NCI-H345 treated with DMSO at 0.1 percent for 48 hours (cell line): ENCODE measurements at regions not wholly inside any gene's neighbourhood (a gene's known extent, or its start where the extent isn't known, plus 50 kb on each side); places are given as distances from the start of the nearest gene placed in this dataset.
"Not testable (repeated sequence)": the region's sequence is repeated elsewhere in the genome, so short reads cannot be mapped to it uniquely, and the experiment has no call there.

Source experiments
- DNase-seq: peaks from one replicate; lab custom pipeline; 2025; ENCODE audit not compliant: unreplicated experiment; lab: John Stamatoyannopoulos, UW

GRCh38 chr11:13166036-13166435 is 111.6 kb upstream of the BMAL1 start:
- no peak for DNase-seq

- DNase-seq: no peak
Observed at GRCh38 chr11:13168271-13168670, 109.3 kb upstream of the BMAL1 start.

DNA sequence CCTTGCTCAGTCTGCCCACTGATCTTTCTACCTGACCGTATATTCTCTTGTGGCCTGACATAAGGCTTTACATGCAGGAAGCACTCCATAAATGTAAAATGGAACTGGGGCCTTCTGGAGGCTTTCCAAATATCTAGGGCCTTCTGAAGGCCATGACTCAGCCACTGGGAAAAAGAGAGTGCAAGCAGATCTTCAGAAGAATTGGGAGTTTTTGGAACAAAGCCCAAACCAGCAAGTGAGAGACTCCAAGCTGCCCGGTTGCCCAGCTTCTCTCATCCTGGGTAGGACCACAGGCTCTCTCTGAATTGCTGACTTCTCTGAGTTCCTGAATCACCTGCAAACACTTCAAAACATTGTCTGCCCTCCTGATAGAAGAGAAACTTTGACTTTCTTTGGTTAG is 107.9 kb upstream of the BMAL1 start:
- DNase-seq: no peak

- DNase-seq: no peak
Observed at GRCh38 chr11:13174090-13174489, 103.5 kb upstream of the BMAL1 start.

DNA sequence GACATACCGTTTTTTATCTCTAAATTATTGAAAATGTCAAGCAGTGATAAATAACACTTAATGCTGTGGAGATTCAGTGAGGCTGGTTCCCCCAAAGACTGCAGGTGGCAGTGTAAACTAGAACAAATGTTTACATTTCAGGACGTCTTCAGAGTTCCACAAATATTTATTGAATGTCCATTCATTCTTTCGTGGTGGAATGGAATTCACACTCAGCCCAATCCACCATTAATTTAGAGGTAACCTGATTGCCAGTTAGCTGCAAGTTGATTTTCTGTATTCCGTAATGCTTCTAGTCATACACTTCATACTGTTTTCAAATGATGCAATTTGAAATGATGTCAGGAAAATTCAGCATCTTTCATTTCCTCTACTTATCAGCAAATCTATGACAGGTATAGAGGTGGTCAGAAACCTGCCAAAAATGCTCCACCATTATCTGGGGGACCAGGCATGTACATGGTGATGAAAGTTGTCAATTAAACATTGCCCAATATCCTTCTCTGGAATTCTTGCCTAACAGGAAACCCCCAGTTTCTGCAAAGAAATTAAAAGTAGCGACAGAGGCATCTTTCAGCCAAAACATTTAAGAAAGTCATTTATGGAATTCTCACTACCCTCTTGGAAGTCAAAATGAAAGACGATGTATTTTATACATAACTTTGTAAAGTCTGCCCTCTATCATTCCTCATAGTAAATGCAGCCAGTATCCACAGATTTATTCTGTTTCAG is 94.3 kb upstream of the BMAL1 start:
- peak; percentile 16 for DNase-seq

- no peak for DNase-seq
Observed at GRCh38 chr11:13183826-13184196, 93.8 kb upstream of the BMAL1 start.

GRCh38 chr11:13184295-13184794 is 93.2 kb upstream of the BMAL1 start:
- no peak for DNase-seq

DNA sequence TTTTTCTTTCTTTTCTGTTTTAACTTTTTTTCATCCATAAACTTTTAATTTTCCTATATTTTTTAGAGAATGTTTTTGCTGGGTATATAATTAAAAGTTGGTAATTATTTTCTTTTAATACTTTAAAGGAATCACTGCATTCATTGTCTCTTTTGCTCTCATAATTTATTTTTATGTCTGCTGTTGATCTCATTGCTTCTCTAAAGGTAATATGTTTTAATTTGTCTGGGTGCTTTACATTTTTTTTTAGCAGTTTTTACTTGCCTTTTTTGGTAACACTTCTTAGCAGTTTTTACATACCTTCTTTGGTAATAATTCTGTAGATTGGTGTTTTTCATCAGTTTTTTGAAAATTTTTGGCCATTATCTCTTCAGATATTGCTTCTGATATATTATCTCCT is 89.4 kb upstream of the BMAL1 start:
- no peak for DNase-seq

- DNase-seq: no peak
Observed at GRCh38 chr11:13189561-13190426, 87.8 kb upstream of the BMAL1 start.

GRCh38 chr11:13193613-13194012 is 84.0 kb upstream of the BMAL1 start:
- no peak for DNase-seq

DNA sequence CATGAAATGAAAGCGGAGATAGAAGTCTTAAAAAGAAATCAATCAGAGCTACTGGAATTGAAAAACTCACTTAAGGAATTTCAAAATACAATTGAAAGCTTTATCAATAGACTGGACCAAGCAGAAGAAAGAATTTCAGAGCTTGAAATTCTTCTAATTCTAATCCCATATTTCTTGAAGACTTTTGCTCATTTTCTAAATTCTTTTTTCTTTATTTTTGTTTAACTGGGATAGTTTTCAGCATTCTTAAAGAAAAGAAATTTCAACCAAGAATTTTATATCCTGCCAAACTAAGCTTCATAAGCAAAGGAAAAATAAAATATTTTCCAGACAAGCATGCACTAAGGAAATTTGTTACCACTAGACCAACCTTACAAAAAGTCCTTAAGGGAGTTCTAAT is 80.2 kb upstream of the BMAL1 start:
- DNase-seq: not testable (repeated sequence)

DNA sequence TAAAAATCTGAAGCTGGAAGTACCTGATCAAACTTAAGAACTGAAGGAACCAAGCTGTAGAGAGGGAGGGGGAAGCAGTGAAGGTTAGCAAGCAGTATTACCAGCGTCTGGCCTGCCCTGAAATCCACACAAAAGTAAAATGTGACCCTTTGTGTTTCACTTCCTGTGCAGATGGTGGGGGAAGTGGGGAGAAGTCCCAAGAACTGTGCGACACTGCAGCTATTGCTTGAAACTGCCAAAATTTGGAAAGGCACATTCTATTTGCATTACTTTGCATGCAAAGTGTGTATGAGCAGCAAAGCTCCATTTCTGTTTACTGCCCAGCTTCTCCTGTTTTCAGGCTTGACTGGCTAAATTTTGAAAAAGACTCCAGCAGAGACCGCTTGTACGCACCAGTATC is 72.1 kb upstream of the BMAL1 start:
- no peak for DNase-seq

DNA sequence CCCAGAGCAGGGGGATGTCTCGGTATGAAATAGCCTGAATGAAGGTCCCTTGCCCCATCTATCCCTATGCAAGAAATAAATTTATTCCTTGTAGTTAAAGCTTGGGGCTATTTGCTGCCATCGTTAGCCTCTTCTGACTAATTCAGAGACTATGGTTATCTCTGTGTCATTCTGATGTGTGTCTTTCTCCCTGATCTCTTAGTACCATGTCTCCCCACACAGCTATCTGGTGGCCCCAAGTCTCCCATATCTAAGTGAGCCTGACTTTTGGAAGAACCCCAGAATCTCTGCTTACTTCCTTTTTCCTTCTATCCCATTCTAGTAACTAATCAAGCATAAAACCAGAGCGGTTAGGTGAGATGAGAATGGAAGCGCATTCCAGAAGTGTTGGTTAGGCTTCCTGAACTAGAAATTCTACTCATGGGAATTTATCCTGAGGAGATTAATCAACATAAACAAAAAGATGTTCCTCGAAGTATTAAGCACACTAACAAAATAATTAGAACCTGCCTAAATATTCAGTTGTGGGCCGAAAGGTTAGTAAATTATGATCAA is 71.4 kb upstream of the BMAL1 start:
- no peak for DNase-seq

DNA sequence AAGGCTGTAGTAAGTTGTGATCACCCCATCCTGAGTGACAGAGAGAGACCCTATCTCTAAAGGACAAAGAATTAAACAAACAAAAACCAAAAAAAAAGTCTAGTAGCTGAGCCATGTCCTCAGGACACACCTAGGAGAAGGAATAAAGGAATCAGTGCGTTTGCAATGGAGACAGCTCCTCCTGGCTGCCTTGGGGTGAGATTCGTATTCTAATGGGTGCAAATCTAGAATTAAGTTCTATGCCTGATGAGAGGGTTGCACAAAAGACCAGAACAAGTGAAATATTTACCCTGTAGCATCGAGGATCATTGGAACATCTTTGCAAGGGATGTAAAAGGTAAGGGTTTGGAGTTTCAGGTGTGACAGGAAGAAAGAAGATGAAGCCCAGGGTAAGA is 70.3 kb upstream of the BMAL1 start:
- no peak for DNase-seq

- DNase-seq: no peak
Observed at GRCh38 chr11:13207665-13208594, 69.7 kb upstream of the BMAL1 start.

DNA sequence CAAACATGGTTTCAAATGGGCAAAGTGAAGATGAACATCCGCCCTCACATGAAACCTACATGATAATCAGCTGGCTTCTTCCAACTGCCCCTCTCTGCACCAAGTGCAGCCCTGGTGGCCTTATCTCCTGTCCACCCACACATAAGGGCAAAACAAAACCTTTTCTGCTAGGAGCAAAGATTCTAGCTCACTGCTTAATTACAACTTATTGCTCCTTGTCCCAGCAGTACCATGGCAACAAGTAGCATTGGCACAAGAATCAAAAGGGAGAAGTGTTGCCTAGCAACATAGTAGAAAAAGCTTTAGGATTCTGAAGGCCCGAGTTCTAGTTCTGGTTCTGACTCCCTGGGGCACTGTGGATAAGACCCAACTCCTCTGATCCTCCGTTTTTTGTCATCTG is 68.7 kb upstream of the BMAL1 start:
- DNase-seq: no peak

GRCh38 chr11:13209379-13209778 is 68.2 kb upstream of the BMAL1 start:
- no peak for DNase-seq

DNA sequence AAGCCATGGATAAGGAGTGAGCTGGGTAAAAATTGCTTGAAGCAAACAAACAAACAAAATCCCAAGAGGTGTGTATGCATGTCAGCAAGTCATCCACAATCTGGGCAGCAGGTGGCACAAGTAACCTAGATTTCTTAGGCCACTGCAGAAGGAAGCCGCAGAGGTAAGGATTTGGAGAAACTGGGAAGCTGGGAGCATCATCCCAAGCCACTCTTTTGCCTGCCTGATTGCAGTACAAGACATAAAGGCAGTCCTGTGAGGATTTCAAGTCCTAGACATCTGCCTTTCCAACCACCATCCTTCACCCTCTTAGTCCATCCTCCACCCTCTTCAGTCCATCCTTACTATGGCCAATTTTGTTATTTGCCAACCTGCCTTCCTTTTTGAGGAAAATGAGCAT is 67.2 kb upstream of the BMAL1 start:
- DNase-seq: peak; percentile 49

- DNase-seq: no peak
Observed at GRCh38 chr11:13214276-13214675, 63.3 kb upstream of the BMAL1 start.

DNA sequence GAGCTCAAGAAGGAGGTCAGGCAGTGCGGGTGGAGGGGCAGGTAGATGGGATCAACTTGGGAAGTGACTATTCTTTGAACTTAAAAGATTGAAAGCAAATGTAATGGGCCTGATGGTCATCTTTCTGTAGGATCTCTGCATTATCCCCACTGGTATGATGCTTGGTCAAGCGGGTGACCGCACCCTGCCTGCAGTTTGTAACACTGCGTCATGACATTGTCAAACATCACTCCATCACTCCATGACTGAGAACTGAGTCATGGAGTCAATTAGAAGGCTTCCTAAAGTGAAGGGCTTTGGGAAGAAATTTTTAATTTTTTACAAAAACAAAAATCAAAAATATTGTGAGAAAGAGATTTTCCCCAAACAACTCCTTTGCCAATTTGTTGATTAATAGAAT is 62.4 kb upstream of the BMAL1 start:
- DNase-seq: no peak
